Stomach (tissue), 8 donors: ENCODE measurements at regions not wholly inside any gene's neighbourhood (a gene's known extent, or its start where the extent isn't known, plus 50 kb on each side); places are given as distances from the start of the nearest gene placed in this dataset.

ENCODE experiments used
- DNase-seq, 2 donors: peaks; one replicate each; pipeline versions ENCODE4 v3.0.0 to v3.0.0-alpha.2; 2013 to 2019
- H3K27ac ChIP-seq, 5 donors: fragments of 200-600 bp in 4 of 5; sonication (generic) in 4 of 5; one replicate each; pipeline ENCODE4 v1.5.1; 2013 to 2019; ENCODE audit warnings: mild to moderate bottlenecking in 1 of 5, moderate library complexity in 1 of 5
- H3K27me3 ChIP-seq, 3 donors: fragments of 200-600 bp; sonication (generic); one replicate each; pipeline ENCODE4 v1.5.1; 2017 to 2019; ENCODE audit warnings: mixed run types in 1 of 3
- H3K36me3 ChIP-seq, 4 donors: fragments of 200-600 bp; sonication (generic); 1 replicate in 3 of 4; 2 replicates in 1 of 4; pipeline ENCODE4 v1.5.1; 2016 to 2019
- H3K4me1 ChIP-seq, 4 donors: fragments of 200-600 bp; sonication (generic); one replicate each; pipeline ENCODE4 v1.5.1; 2016 to 2019
- H3K4me3 ChIP-seq, 4 donors: fragments of 200-600 bp; sonication (generic) in 3 of 4; one replicate each; pipeline ENCODE4 v1.5.1; 2016 to 2019; ENCODE audit warnings: mild to moderate bottlenecking in 1 of 4
- H3K9me3 ChIP-seq, 4 donors: fragments of 200-600 bp; sonication (generic); one replicate each; pipeline ENCODE4 v1.5.1; 2016 to 2019
- EP300 ChIP-seq: sonication (generic); formaldehyde crosslinking; IDR thresholded peaks from one replicate; pipeline ENCODE4 v1.6.1; 2017; ENCODE audit warnings: antibody characterized with exemption
- POLR2A ChIP-seq, 4 donors: fragments of 450-650 bp; IDR thresholded peaks; one replicate each; pipeline ENCODE4 v1.6.1; 2016; ENCODE audit warnings: antibody characterized with exemption in 4 of 4, control low read depth in 2 of 4, mild to moderate bottlenecking in 1 of 4, moderate library complexity in 1 of 4
- POLR2AphosphoS5 ChIP-seq, 3 donors: sonication (generic); formaldehyde crosslinking; IDR thresholded peaks; one replicate each; pipeline ENCODE4 v1.6.1; 2016; ENCODE audit warnings: antibody characterized with exemption in 3 of 3
- WGBS, 5 donors: extraction: QIAGEN DNeasy Blood & Tissue Kit in 3 of 5; methylation state at CpG; one replicate each; pipeline versions ENCODE4 v1.1.5 to v1.1.7; 2013 to 2018; 5-methylcytosine and 5-hydroxymethylcytosine counted together
- intact Hi-C: fragments of 100-400 bp; cut with DNase I; formaldehyde crosslinking; loops from one replicate; pipeline ENCODE4 v1.15.1; 2023; ENCODE audit warnings: low total_unique reads
- TF ChIP-seq, protein P1 (sequence below), 7 experiments: fragments of 450-650 bp in 4 of 7; fragments of 200-600 bp in 3 of 7; sonication (generic) in 3 of 7; IDR thresholded peaks; one replicate each; pipeline ENCODE4 v1.5.1; 2016 to 2019; ENCODE audit warnings: antibody characterized with exemption in 7 of 7, control low read depth in 2 of 7, mild to moderate bottlenecking in 1 of 7
- donor health status: healthy with polysubstance abuse.
- donor health status: Bipolar disorder and iron deficiency.
- donor health status: healthy.

DNA sequence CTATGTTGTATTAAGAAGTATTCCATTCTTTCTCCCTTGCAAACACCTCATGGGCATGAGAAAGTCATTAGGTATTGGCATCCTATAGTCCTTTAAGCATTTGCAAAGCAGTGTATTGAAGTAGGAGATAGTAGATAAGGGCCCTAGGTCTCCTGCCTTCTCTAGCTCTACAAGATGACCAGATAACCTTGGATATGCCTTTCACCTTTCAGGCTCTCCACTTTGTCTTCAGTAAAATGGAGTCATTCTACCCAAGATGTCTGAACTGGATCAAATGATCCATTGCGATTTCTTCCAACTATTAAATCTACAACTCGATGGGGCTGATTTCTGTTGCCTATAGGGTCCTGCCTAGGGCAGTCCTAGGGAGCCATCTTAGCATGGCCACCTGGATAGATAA is 132.1 kb upstream of the BTG1 start:
- no peak overlapping the region for H3K27ac ChIP-seq
- TF ChIP-seq POLR2A (IDR thresholded peaks at IDR 0.05) (no peak), POLR2AphosphoS5 (IDR thresholded peaks at IDR 0.05) (no peak), EP300 (no peak)
- TF ChIP-seq, protein P1, sequence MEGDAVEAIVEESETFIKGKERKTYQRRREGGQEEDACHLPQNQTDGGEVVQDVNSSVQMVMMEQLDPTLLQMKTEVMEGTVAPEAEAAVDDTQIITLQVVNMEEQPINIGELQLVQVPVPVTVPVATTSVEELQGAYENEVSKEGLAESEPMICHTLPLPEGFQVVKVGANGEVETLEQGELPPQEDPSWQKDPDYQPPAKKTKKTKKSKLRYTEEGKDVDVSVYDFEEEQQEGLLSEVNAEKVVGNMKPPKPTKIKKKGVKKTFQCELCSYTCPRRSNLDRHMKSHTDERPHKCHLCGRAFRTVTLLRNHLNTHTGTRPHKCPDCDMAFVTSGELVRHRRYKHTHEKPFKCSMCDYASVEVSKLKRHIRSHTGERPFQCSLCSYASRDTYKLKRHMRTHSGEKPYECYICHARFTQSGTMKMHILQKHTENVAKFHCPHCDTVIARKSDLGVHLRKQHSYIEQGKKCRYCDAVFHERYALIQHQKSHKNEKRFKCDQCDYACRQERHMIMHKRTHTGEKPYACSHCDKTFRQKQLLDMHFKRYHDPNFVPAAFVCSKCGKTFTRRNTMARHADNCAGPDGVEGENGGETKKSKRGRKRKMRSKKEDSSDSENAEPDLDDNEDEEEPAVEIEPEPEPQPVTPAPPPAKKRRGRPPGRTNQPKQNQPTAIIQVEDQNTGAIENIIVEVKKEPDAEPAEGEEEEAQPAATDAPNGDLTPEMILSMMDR (IDR thresholded peaks at IDR 0.05): no peak
- H3K4me1 ChIP-seq: no peaks in the 10 kb centered on the region
- no peak for DNase-seq
- 46 to 50% (median 50%) methylated on average over 2 of the region's 2 CpGs for WGBS, 5 donors
- no peaks in the 10 kb centered on the region for H3K27me3 ChIP-seq
- H3K36me3 ChIP-seq: no peaks in the 10 kb centered on the region
- H3K9me3 ChIP-seq: no peaks in the 10 kb centered on the region
- no peak overlapping the region for H3K4me3 ChIP-seq
- intact Hi-C loops: no loop called here

DNA sequence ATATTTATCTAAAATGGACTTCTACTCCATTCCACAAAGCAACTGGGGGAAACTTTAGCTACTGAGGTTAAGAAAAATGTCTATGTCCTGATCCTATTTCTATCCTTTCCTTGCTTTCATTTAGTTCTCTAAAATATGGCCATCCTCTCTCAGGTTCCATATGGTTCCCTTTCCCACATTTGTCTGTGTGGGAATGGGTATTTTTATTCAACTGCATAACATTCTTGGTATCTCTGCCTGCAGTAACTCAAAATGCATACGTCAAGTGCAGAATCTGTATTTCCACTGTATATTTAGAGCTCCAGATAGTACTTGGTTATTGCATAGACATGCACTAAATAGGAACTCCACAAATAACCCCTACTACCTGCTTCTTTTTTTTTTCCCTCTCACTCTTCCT is 130.6 kb upstream of the BTG1 start:
- Histone ChIP-seq H3K27ac (no peak overlapping the region), H3K36me3 (no peaks in the 10 kb centered on the region), H3K4me3 (no peak overlapping the region), H3K27me3 (no peaks in the 10 kb centered on the region), H3K4me1 (no peaks in the 10 kb centered on the region), H3K9me3 (no peaks in the 10 kb centered on the region)
- WGBS, 5 donors: 86 to 100% (median 97%) methylated on average over 1 of the region's 1 CpG
- no peak for DNase-seq
- intact Hi-C loops: no loop called here
- TF ChIP-seq, protein P1 (IDR thresholded peaks at IDR 0.05): no peak
- TF ChIP-seq EP300 (no peak), POLR2AphosphoS5 (IDR thresholded peaks at IDR 0.05) (no peak), POLR2A (IDR thresholded peaks at IDR 0.05) (no peak)

DNA sequence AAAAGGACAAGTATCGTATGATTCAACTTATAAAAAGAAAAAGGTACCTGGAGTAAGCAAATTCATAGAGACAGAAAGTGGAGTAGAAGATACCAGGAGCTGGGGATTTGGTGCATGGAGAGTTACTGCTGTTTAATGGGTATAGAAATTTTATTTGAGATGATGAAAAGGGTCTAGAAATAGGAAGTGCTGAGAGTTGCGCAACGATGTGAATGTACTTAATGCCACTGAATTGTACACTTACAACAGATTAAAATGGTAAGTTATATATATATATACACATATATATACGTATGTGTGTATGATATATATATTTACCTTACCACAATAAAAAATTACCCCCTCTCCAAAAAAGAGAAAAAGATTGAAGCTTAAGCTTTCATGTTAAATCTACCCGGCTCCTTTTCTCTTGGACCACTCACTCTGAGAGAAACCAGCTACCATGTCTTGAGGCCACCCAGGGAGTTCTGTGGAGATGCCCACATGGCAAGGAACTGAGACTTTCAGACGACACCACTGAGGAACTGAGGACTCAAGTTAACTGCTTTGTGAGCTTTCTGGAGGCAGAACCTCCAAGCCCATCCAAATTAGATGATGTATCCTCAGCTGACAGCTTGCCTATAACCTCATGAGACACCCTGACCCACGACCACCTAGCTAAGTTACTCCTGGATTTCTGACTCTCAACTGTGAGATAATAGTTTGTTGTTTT is 130.0 kb upstream of the BTG1 start:
- H3K4me3 ChIP-seq: no peak overlapping the region

DNA sequence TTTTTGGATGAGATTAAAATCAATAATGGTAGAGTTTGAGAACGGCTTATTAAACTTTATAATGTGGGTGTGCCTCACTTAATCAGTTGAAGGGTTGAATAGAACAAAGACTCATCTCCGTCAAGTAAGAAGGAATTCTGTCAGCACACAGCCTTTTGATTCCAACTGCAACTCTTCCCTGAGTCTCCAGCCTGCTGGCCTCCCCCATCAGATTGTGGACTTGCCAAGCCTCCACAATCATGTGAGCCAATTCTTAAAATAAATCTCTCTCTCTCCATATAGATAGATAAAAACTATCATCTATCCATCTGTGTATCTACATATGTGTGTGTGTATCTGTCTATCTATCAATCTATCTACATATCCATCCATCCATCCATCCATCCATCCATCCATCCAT is 127.4 kb upstream of the BTG1 start:
- H3K9me3 ChIP-seq: no peaks in the 10 kb centered on the region
- no peaks in the 10 kb centered on the region for H3K4me1 ChIP-seq
- WGBS, 5 donors: 81 to 98% (median 91%) methylated on average over 2 of the region's 2 CpGs
- H3K27me3 ChIP-seq: no peaks in the 10 kb centered on the region
- H3K36me3 ChIP-seq: no peaks in the 10 kb centered on the region
- no peak overlapping the region for H3K4me3 ChIP-seq
- DNase-seq: no peak
- TF ChIP-seq POLR2AphosphoS5 (IDR thresholded peaks at IDR 0.05): no peak
- TF ChIP-seq POLR2A (IDR thresholded peaks at IDR 0.05): no peak
- TF ChIP-seq, protein P1 (IDR thresholded peaks at IDR 0.05): no peak
- TF ChIP-seq EP300: no peak
- intact Hi-C loops: no loop called here
- H3K27ac ChIP-seq: no peak overlapping the region

More for the DNA sequence above, 130.0 kb upstream of the BTG1 start:
- intact Hi-C loops: no loop called here
- Histone ChIP-seq H3K27ac (no peak overlapping the region), H3K36me3 (no peaks in the 10 kb centered on the region), H3K9me3 (no peaks in the 10 kb centered on the region), H3K27me3 (no peaks in the 10 kb centered on the region), H3K4me1 (no peaks in the 10 kb centered on the region)
- TF ChIP-seq, protein P1 (IDR thresholded peaks at IDR 0.05): no peak
- TF ChIP-seq EP300 (no peak), POLR2A (IDR thresholded peaks at IDR 0.05) (no peak), POLR2AphosphoS5 (IDR thresholded peaks at IDR 0.05) (no peak)
- 65 to 79% (median 74%) methylated on average over 7 of the region's 7 CpGs for WGBS, 5 donors
- no peak for DNase-seq
